C4-2B (cell line): ENCODE measurements at regions not wholly inside any gene's neighbourhood (a gene's known extent, or its start where the extent isn't known, plus 50 kb on each side); places are given as distances from the start of the nearest gene placed in this dataset.

Experiments used
- ZFX ChIP-seq: fragments of 450-650 bp; IDR thresholded peaks from 2 replicates; pipeline ENCODE4 v1.6.1; 2017
- TF ChIP-seq, protein P1 (sequence below): fragments of 450-650 bp; conservative IDR thresholded peaks from 2 replicates; pipeline ENCODE4 v1.5.1; 2017; ENCODE audit warnings: mild to moderate bottlenecking

DNA sequence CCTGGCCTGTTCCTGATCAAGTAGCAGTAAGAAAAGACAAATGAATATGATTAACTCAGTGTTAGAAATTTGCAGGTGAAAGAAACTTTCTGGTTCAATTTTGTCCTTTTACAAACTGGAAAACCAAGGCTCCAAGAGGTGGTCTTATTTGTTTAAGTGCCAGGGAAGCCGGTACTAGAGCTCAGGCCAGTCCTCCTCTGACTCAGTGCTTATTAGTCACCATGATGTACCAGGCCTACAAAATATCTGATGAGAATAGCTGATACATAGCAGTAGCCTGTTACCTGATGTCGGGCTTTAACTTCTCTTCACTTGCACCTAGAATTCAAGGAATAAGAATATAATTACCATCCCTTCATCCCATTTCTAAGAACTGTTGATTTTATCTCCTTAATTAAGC, 394.8 kb downstream of the LMX1A start:
- TF ChIP-seq, protein P1, sequence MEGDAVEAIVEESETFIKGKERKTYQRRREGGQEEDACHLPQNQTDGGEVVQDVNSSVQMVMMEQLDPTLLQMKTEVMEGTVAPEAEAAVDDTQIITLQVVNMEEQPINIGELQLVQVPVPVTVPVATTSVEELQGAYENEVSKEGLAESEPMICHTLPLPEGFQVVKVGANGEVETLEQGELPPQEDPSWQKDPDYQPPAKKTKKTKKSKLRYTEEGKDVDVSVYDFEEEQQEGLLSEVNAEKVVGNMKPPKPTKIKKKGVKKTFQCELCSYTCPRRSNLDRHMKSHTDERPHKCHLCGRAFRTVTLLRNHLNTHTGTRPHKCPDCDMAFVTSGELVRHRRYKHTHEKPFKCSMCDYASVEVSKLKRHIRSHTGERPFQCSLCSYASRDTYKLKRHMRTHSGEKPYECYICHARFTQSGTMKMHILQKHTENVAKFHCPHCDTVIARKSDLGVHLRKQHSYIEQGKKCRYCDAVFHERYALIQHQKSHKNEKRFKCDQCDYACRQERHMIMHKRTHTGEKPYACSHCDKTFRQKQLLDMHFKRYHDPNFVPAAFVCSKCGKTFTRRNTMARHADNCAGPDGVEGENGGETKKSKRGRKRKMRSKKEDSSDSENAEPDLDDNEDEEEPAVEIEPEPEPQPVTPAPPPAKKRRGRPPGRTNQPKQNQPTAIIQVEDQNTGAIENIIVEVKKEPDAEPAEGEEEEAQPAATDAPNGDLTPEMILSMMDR = no peak
- TF ChIP-seq ZFX = no peak
